Right ventricle myocardium inferior (tissue), 1 donor: ENCODE measurements at regions not wholly inside any gene's neighbourhood (a gene's known extent, or its start where the extent isn't known, plus 50 kb on each side); places are given as distances from the start of the nearest gene placed in this dataset.
"Not testable (repeated sequence)": the region's sequence is repeated elsewhere in the genome, so short reads cannot be mapped to it uniquely, and the experiment has no call there.

Experiments used
- ATAC-seq: fragments of 200-7000 bp; cut with Tn5 transposase; one replicate; pipeline ENCODE4 v1.9.1; 2020; ENCODE audit warnings: mild to moderate bottlenecking, moderate library complexity
- DNase-seq: peaks from one replicate; pipeline ENCODE4 v3.0.0; 2021; ENCODE audit errors: missing footprints
- intact Hi-C: fragments of 100-400 bp; cut with DNase I; formaldehyde crosslinking; loops from one replicate; pipeline ENCODE4 v1.11.0; 2022
- donor health status: DM: no; HTN: yes; CAD: no; lungs with severe emphysema.

DNA sequence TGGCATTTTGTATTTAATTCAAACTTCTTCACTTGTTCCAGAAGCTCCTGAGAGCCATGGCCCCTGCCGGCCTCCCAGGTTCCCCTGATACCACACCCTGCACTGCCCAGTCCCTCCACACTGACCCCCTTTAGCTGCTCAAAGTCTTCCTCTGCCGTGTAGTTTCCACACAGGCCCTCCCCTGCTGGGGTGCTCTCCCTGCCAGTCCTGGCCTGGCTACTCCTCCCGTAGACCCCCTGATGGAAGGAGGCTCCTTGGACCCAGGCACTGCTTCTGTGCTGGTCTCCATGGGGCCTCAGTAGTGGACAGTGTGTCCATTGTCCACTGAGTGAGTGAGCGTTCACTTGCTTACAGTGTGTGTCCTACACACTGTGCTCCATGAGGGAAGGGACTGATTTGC, 542.4 kb upstream of the B3GAT1 start:
- DNase-seq, ATAC-seq, intact Hi-C loops: not testable (repeated sequence)

DNA sequence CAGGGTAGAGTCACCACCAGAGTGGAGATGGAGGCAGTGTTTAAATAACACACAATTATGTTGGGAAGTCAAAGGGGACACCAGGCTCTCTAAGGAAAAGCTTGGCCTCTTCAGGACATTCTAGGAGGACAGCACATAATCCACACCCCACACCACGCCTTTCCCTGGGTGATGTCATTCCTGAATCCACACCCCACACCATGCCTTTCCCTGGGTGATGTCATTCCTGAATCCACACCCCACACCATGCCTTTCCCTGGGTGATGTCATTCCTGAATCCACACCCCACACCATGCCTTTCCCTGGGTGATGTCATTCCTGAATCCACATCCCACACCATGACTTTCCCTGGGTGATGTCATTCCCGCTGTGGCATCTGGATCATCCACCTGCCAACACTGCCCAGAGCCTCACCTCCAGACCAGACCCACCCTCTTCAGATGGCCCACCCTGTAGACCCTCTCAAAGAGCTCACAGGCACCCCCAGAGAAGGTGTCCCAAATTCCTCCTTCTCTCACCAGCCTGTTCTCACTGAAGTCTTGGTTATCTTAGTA, 541.5 kb upstream of the B3GAT1 start:
- ATAC-seq, intact Hi-C loops, DNase-seq: not testable (repeated sequence)

DNA sequence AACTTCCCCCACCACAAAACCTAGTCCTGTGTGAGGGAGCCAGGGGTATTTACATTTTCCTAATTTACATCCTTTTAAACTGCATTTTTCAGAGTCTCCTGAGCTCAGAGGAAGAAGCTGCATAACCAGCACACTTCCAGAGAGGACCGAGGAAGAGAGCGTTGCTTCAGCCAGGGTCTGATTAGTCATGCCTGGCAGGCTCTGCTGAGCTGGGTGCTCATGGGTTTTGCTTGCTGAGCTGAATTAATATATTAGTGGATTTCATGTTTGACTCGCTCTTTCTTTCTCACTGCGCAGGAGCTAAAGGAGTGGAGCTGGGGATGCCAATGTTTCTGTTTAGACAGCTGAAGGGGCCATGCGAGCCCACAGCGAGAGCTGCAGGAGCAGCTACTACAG, 539.3 kb upstream of the B3GAT1 start:
- intact Hi-C loops = no loop called here
- ATAC-seq (peak; percentile 37), DNase-seq (no peak)

GRCh38 chr11:134950692-134951304, 538.8 kb upstream of the B3GAT1 start:
- ATAC-seq (no peak), DNase-seq (no peak)
- intact Hi-C loops = no loop called here

- DNase-seq (no peak), ATAC-seq (peak; percentile 47)
- intact Hi-C loops = no loop called here
Observed at GRCh38 chr11:134949121-134950090, 537.4 kb upstream of the B3GAT1 start.

DNA sequence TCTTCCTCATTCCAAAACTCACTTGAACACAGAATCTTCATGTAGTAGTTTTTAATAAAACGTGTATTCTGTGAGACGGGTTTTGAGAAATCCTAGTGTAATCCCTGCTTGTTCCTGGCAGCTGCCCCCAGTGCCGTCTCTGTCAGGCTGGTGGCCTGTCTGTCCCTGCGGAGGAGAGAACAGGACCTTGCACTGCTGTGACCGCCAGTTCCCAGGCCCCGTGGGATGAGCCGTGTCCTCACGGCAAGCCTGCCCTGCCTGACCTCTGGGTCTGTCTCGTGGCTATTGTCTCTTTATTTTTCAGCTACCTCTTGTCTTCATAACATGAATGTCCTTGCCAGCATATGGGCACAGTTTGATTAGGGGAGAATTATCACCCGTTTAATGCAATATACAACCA, 535.5 kb upstream of the B3GAT1 start:
- ATAC-seq (no peak), DNase-seq (no peak)
- intact Hi-C loops = no loop called here

- ATAC-seq = no peak
- intact Hi-C loops = no loop called here
- DNase-seq = no peak
Observed at GRCh38 chr11:134945993-134946392, 534.0 kb upstream of the B3GAT1 start.

DNA sequence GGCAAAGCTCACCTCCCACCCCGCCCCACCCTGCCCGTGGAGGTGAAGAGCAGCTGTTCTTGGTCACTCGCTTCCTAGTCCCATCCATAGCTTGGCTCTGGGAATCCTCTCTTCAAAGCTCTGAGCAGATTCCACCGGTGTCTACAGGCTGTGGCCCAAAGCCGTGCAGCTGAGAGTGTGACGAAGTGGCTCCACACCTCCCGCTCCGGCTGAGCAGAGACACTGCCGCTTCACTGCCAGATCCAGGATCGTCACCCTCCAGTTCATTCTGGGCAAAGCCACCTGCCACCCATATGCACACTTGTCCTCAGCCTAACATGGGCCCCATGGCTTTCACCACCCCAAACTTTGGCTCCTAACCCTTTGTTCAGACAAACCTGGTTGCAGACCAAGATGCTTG, 532.9 kb upstream of the B3GAT1 start:
- DNase-seq (no peak), ATAC-seq (no peak)
- intact Hi-C loops = loop anchor here (5.0 kb wide), 1 partner anchor 78 kb away; no protein-coding TSS in a partner anchor

DNA sequence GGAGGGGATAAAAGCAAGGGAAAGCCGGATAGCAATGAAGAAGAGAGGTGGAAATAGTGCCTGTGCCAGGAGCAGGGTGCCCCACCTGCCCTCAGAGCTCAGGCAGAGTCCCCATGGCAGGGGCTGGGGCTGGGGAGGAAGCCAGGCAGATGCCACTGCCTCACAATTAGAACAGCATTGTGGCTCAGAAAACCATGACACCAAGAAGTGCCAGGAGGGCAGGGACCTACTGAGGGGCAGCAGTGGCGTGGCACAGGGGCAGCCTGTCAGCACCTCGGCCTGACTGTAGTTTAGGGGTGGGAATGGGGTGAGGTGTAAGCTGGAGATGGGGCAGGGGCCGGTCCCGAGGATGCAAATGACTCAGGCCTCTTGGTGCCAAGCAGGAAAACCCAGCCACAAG, 532.1 kb upstream of the B3GAT1 start:
- no peak for DNase-seq
- intact Hi-C loops = loop anchor here (5.0 kb wide), 1 partner anchor 77 kb away; no protein-coding TSS in a partner anchor
- ATAC-seq = no peak

GRCh38 chr11:134943544-134943943, 531.5 kb upstream of the B3GAT1 start:
- ATAC-seq (no peak), DNase-seq (no peak)
- intact Hi-C loops = loop anchor here (5.0 kb wide), 1 partner anchor 76 kb away; no protein-coding TSS in a partner anchor

DNA sequence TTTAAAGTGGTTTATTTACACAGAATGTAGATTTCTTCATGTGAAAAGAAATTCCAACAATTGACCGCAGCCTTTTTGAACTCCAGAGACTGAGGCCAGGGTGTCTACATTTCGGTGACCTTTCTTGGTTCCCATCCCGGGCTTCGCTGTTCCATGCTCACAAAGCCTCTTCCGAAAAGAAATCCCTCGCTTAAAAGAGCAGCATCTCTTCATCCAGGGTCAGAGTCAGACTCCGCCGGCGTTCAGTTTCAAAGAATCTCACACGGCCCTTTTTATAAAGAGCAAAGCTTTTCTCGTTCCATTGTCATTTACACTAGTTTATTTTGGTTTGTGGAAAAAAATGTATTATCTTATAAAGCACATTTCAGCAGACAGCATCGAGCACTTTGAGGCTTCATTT, 530.6 kb upstream of the B3GAT1 start:
- DNase-seq = no peak
- intact Hi-C loops = loop anchor here (5.0 kb wide), 1 partner anchor 75 kb away; no protein-coding TSS in a partner anchor
- no peak for ATAC-seq

GRCh38 chr11:134941936-134942600, 530.0 kb upstream of the B3GAT1 start:
- not testable (repeated sequence) for DNase-seq, ATAC-seq
- intact Hi-C loops = loop anchor here (5.0 kb wide), 1 partner anchor 75 kb away; no protein-coding TSS in a partner anchor

DNA sequence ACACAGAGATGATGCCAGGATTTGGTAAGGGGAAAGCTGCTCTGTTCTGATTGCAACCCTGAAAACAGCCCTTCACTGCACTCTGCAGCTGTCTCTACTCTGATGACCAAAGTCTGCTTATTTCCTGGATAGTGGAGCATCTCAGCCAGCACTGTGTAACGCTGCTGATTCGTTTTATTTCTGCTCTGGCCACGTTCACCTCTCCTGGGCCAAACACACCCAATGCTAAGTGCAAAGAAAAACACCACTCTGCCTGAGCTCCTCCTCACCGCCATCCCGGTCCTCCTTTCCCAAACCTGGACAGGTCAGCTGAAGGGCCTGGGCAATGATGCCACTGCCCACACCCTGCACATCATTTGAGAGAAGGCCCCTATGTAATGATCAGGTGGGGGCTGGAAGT, 529.3 kb upstream of the B3GAT1 start:
- DNase-seq (no peak), ATAC-seq (no peak)
- intact Hi-C loops = loop anchor here (5.0 kb wide), 1 partner anchor 74 kb away; no protein-coding TSS in a partner anchor

DNA sequence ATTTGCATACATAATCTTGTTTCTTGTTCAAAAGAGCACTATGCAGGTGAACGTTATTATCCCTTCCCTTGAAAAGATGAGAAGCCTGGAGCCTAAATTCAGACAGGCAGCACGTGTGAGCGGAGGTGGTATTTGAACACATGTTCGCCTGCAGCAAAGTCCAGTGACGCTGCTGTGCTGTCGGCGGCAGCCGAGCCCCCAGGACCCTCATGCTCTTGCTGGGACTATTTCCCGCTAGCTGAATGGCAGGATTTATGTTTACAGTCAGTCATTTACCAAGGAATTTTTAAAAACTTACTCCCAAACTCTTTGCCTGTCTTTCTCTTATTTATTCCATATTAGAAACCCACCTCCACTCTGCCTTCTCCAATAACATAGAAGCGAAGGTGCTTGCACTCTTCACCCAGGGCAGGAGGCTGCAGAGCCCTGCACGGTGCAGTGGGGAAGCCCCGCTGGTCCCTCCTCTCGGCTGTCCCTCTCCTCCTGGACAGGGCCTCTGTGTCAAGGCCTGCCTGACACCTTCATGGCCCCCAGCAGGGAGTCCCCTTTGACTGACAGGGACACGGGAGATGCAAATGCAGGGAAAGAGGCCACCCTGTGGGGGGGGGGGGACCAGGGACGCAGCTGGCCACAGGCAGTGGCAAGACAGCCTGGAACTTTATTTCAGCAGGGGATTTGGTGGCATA, 528.5 kb upstream of the B3GAT1 start:
- DNase-seq = no peak
- ATAC-seq = no peak
- intact Hi-C loops = loop anchor here (5.0 kb wide), 1 partner anchor 73 kb away; no protein-coding TSS in a partner anchor

DNA sequence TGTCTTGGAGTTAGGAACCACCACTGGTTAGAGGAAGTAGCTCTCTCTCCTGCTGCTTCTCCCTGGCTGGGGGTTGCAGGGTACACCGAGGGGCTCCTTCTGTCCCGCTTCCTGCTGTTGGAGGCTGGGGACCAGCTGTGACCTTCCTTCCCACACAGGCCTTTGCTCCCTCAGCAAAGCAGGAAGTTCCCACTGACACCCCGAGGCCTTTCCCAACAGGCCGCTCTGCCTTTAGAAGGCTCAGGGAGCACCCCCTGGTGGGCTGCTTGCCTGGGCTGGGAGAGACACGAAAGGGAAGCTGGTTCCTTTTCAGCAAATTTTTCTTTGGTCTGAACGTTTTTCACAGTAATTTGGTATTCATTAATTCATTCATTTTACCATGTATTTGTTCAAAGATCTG, 527.9 kb upstream of the B3GAT1 start:
- intact Hi-C loops = loop anchor here (5.0 kb wide), 1 partner anchor 73 kb away; no protein-coding TSS in a partner anchor
- ATAC-seq (peak; percentile 56), DNase-seq (no peak)

- ATAC-seq = peak; percentile 55
- intact Hi-C loops = no loop called here
- DNase-seq = no peak
Observed at GRCh38 chr11:134939031-134939430, 527.0 kb upstream of the B3GAT1 start.

DNA sequence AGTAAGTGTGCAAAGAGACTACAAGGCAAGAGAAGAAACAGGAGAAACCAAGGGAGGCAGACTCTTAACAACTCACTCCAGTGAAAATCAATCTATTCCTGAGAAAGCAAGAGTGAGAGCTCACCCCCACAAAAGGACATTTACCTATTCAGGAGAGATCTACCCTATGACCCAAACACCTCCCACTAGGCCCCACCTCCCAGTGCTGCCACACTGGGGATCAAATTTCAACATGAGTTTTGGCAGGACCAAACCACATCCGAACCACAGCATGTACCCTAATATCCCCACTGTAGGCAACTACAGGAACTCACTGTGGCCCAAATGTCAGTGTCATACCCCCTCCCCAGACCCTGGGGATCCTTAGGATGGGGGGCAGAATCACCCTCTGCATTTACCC, 526.2 kb upstream of the B3GAT1 start:
- ATAC-seq (no peak), DNase-seq (no peak)
- intact Hi-C loops = no loop called here

GRCh38 chr11:134937193-134937592, 525.2 kb upstream of the B3GAT1 start:
- DNase-seq, ATAC-seq, intact Hi-C loops: not testable (repeated sequence)
